Nephron progenitor cell (in vitro differentiated cells): ENCODE measurements at regions not wholly inside any gene's neighbourhood (a gene's known extent, or its start where the extent isn't known, plus 50 kb on each side); places are given as distances from the start of the nearest gene placed in this dataset.

Experiments
- DNase-seq: peaks from one replicate; pipeline ENCODE4 v3.0.0; 2021
- H3K27ac Mint-ChIP-seq: 2 replicates; pipeline ENCODE4 v1.8.0; 2021; ENCODE audit warnings: mild to moderate bottlenecking, moderate library complexity, mixed read lengths
- H3K27me3 Mint-ChIP-seq: 2 replicates; pipeline ENCODE4 v1.8.0; 2021; ENCODE audit warnings: mild to moderate bottlenecking, low read depth, mixed read lengths; ENCODE audit not compliant: poor library complexity
- H3K36me3 Mint-ChIP-seq: 2 replicates; pipeline ENCODE4 v1.8.0; 2021; ENCODE audit warnings: low read depth, mixed read lengths
- H3K4me1 Mint-ChIP-seq: 2 replicates; pipeline ENCODE4 v1.8.0; 2021; ENCODE audit warnings: mixed read lengths
- H3K4me3 Mint-ChIP-seq: 2 replicates; pipeline ENCODE4 v1.8.0; 2021; ENCODE audit warnings: mild to moderate bottlenecking, moderate library complexity, mixed read lengths
- H3K9me3 Mint-ChIP-seq: 2 replicates; pipeline ENCODE4 v1.8.0; 2021; ENCODE audit warnings: mild to moderate bottlenecking, moderate library complexity, mixed read lengths
- TF ChIP-seq, protein P1 (sequence below): fragments of 200-600 bp; sonication (generic); IDR thresholded peaks from 2 replicates; pipeline ENCODE4 v1.5.0; 2021; ENCODE audit warnings: antibody characterized with exemption

DNA sequence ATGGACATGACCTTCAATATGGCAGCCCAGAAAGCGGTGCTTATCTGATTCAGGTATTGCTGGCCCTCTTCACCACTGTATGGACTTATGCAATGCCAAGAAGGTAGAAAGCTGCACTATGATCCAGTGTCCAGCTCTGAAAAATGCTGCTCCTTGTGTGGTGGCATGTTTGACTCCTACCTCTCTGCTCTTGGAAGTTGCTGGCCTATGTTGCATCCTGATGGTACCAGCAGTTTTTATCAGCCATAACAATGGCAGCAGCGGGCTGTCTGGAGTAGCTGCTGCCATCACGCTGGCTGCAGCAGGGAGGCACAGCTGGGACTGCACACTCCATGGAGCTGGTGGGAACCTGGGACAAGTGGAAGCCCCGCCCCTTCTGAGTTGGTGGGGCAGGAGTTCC lies 53.1 kb upstream of the MED9 start:
- Mint-ChIP-seq H3K27ac (no peak overlapping the region), H3K36me3 (no peaks in the 10 kb centered on the region), H3K9me3 (peaks cover 28% of the 10 kb centered on the region), H3K27me3 (peaks cover 13% of the 10 kb centered on the region), H3K4me3 (no peak overlapping the region), H3K4me1 (no peaks in the 10 kb centered on the region)
- no peak for DNase-seq
- TF ChIP-seq, protein P1, sequence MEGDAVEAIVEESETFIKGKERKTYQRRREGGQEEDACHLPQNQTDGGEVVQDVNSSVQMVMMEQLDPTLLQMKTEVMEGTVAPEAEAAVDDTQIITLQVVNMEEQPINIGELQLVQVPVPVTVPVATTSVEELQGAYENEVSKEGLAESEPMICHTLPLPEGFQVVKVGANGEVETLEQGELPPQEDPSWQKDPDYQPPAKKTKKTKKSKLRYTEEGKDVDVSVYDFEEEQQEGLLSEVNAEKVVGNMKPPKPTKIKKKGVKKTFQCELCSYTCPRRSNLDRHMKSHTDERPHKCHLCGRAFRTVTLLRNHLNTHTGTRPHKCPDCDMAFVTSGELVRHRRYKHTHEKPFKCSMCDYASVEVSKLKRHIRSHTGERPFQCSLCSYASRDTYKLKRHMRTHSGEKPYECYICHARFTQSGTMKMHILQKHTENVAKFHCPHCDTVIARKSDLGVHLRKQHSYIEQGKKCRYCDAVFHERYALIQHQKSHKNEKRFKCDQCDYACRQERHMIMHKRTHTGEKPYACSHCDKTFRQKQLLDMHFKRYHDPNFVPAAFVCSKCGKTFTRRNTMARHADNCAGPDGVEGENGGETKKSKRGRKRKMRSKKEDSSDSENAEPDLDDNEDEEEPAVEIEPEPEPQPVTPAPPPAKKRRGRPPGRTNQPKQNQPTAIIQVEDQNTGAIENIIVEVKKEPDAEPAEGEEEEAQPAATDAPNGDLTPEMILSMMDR: no peak

DNA sequence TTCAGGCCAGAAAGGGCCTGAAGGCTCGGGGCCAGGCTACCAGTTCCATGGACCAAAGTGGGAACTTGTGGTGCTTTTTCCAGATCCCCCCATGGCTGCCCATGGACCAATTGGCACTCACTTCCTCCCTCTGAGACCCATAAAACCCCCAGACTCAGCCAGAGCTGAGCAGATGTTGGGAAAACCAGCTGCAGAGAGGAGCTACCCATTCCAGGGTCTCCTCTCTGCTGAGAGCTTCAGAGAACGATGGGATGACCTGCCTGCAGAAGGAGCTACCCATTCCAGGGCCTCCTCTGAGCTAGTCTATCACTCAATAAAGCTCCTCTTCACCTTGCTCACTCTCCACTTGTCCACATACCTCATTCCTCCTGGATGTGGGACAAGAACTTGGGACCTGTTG lies 52.2 kb upstream of the MED9 start:
- Mint-ChIP-seq H3K4me3 (no peak overlapping the region), H3K9me3 (peaks cover 29% of the 10 kb centered on the region), H3K36me3 (no peaks in the 10 kb centered on the region), H3K27ac (no peak overlapping the region), H3K4me1 (no peaks in the 10 kb centered on the region), H3K27me3 (peaks cover 13% of the 10 kb centered on the region)
- DNase-seq: no peak
- TF ChIP-seq, protein P1: no peak

DNA sequence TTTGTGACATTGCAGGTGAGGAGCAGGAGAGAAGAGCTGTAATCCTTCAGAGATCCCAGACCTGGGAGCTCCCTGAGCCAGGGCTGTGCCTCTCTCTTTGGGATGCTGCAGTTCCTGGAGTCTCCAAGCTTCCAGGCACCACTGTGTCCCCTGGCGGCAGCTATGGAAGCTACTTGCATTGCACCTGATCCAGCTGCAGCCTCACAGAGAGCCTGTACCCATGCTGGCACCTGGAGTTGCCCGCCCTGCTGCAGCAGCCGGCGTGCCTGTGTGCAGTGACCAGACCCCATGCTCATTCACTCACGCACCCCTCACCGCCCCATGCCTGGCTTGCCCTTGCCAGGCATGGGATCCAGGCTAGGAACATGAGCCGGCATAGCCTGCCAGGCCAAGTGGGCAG lies 51.8 kb upstream of the MED9 start:
- no peaks in the 10 kb centered on the region for H3K4me1 Mint-ChIP-seq
- no peak overlapping the region for H3K4me3 Mint-ChIP-seq
- TF ChIP-seq, protein P1: no peak
- no peak for DNase-seq
- peaks cover 31% of the 10 kb centered on the region for H3K9me3 Mint-ChIP-seq
- H3K27ac Mint-ChIP-seq: no peak overlapping the region
- peaks cover 13% of the 10 kb centered on the region for H3K27me3 Mint-ChIP-seq
- H3K36me3 Mint-ChIP-seq: peaks cover 4% of the 10 kb centered on the region

DNA sequence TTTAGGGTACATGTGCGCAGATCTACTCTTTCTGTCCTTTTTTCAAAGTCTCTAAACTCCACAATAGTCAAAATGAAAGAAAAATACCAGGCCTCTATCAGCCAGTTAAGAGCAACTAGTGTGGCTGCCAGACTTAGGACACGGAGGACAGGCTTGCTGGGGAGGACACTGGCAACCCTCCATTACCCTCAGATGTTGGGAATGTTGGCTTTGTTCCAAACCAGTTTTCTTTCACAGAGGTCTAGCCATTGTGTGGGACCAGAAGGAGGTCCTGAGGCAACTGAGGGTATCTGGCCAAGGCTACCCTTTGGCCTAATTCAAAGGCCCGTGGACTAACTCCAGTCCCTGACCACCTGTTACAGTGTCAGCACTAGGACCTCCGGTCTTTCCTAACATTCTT lies 51.2 kb upstream of the MED9 start:
- Mint-ChIP-seq H3K4me1 (no peaks in the 10 kb centered on the region), H3K4me3 (no peak overlapping the region), H3K27ac (no peak overlapping the region), H3K36me3 (peaks cover 4% of the 10 kb centered on the region), H3K9me3 (peaks cover 37% of the 10 kb centered on the region), H3K27me3 (peaks cover 13% of the 10 kb centered on the region)
- TF ChIP-seq, protein P1: no peak
- DNase-seq: no peak

DNA sequence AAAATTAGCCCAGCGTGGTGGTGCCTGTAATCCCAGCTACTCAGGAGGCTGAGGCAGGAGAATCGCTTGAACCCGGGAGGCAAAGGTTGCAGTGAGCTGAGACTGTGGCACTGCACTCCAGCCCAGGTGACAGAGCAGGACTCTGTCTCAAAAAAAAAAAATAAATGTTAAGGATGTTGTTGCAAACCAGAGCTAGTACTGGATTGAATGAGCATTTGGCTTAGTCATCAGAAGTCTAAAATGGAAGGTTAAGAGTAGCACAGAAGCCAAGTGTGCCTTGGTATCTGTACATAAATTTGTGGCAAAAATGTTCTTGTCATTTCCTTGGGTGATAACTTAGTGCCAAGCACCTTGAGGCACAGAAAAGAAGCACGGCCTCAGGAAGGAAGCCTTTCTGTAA lies 50.6 kb upstream of the MED9 start:
- H3K9me3 Mint-ChIP-seq: peaks cover 37% of the 10 kb centered on the region
- H3K4me1 Mint-ChIP-seq: no peaks in the 10 kb centered on the region
- TF ChIP-seq, protein P1: no peak
- peaks cover 4% of the 10 kb centered on the region for H3K36me3 Mint-ChIP-seq
- H3K4me3 Mint-ChIP-seq: no peak overlapping the region
- no peak overlapping the region for H3K27ac Mint-ChIP-seq
- H3K27me3 Mint-ChIP-seq: peaks cover 10% of the 10 kb centered on the region
- DNase-seq: no peak
